ENCODE measurements at regions not wholly inside any gene's neighbourhood (a gene's known extent, or its start where the extent isn't known, plus 50 kb on each side); places are given as distances from the start of the nearest gene placed in this dataset.

DNA sequence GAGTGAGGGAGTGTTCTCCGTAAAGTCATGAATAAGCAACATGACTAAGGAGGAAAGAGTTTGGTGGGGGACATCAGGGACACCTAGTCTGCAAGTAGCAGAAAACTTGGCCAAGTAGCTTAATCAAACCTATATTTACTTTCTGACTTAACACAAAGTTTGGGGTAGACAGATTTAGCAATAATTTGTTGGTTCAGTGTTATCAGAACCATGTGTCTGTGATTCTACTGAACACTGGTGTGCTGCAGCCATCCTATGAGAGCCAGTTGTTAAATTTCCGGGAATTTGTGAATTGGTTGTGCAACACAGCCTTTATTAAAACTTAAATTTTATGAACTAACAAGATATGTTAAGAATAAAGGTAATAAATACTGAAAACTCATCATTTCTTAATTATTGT lies 469.3 kb downstream of the C4orf33 start:
- no peaks in the 10 kb centered on the region for H3K27me3 ChIP-seq (ENCODE audit: control insufficient read depth, insufficient read depth, low read length)
- no peak overlapping the region for H3K56ac ChIP-seq (ENCODE audit: extremely low read depth, insufficient read depth, low read length)
- no peaks in the 10 kb centered on the region for H3K79me1 ChIP-seq (ENCODE audit: low read depth in 1 of 2, low read length in 2 of 2)
- no peak for TF ChIP-seq CEBPB (IDR thresholded peaks at IDR 0.05; ENCODE audit: low read depth, low read length)
- no peak for TF ChIP-seq RFX5 (IDR thresholded peaks at IDR 0.05; ENCODE audit: low read depth, low read length)
- no peak for TF ChIP-seq RAD21 (IDR thresholded peaks at IDR 0.05; ENCODE audit: low read length)
- no peak for TF ChIP-seq NFE2L2 (IDR thresholded peaks at IDR 0.05; ENCODE audit: low read depth, low read length)
- TF ChIP-seq MAFK (IDR thresholded peaks at IDR 0.05; ENCODE audit: low read depth, low read length) = no peak
- no peak for TF ChIP-seq BHLHE40 (IDR thresholded peaks at IDR 0.05; ENCODE audit: low read depth, low read length)
- TF ChIP-seq FOS (IDR thresholded peaks at IDR 0.05; ENCODE audit: low read depth, low read length) = no peak
- no peak overlapping the region for H2BK5ac ChIP-seq (ENCODE audit: low read depth, low read length, poor library complexity, severe bottlenecking)
- H3K9me1 ChIP-seq (ENCODE audit: insufficient read depth, low read length) = no peaks in the 10 kb centered on the region
- no peak overlapping the region for H3K18ac ChIP-seq (ENCODE audit: low read depth, low read length)
- H2AFZ ChIP-seq (replicated peaks; ENCODE audit: low read length, poor library complexity) = no peak overlapping the region
- no peaks in the 10 kb centered on the region for H3K36me3 ChIP-seq (ENCODE audit: control insufficient read depth, insufficient read depth, low read length)
- no peaks in the 10 kb centered on the region for H3K9me3 ChIP-seq (ENCODE audit: control insufficient read depth, insufficient read depth, low read length)
- no peak overlapping the region for H4K8ac ChIP-seq (ENCODE audit: low read depth in 2 of 2, low read length in 2 of 2)
- no peak overlapping the region for H2BK120ac ChIP-seq (ENCODE audit: low read depth, low read length)
- H4K91ac ChIP-seq (ENCODE audit: insufficient read depth, low read depth, low read length) = no peak overlapping the region
- no peak overlapping the region for H4K5ac ChIP-seq (ENCODE audit: low read depth, low read length)
- no peak overlapping the region for H2AK5ac ChIP-seq (ENCODE audit: low read depth, low read length)
- H2AK9ac ChIP-seq (replicated peaks; ENCODE audit: low read depth, low read length, poor library complexity) = no peak overlapping the region
- intact Hi-C loops (cut with micrococcal nuclease) (no loop called here), in situ Hi-C loops (cut with MboI; ENCODE audit: low sequenced_read_pairs) (no loop called here), dilution Hi-C loops (cut with HindIII; ENCODE audit: low sequenced_read_pairs, unreplicated experiment) (no loop called here)
- ATAC-seq (ENCODE audit: low read depth) (no peak), DNase-seq (no peak)
- no peaks in the 10 kb centered on the region for H3K4me1 ChIP-seq (ENCODE audit: control insufficient read depth, insufficient read depth, low read length)
- H3K4ac ChIP-seq (ENCODE audit: low read depth, low read length) = no peak overlapping the region
- H2BK20ac ChIP-seq (ENCODE audit: low read depth, low read length) = no peak overlapping the region
- no peak overlapping the region for H3K9ac ChIP-seq (ENCODE audit: low read depth, low read length)
- H4K20me1 ChIP-seq (ENCODE audit: insufficient read depth, low read length) = no peaks in the 10 kb centered on the region
- H2BK15ac ChIP-seq (ENCODE audit: low read depth, low read length) = no peak overlapping the region
- H3K4me3 ChIP-seq (ENCODE audit: insufficient read depth, low read depth, low read length) = no peak overlapping the region
- no peak overlapping the region for H3K4me2 ChIP-seq (ENCODE audit: low read depth, low read length)
- BruUV-seq (replicated peaks) = no TSS peak
- H3K23ac ChIP-seq (ENCODE audit: low read depth, low read length) = no peak overlapping the region
- H3K27ac ChIP-seq (ENCODE audit: insufficient read depth, low read length) = no peak overlapping the region
- H3K14ac ChIP-seq (replicated peaks; ENCODE audit: low read depth, low read length) = no peak overlapping the region
- ChIA-PET POLR2A (ENCODE audit: unreplicated experiment) (no interaction called here), CTCF (no interaction called here)
- 60% methylated on average over 1 of the region's 2 CpGs; no CpG with 5 or more reads in 1 of the 2 experiments for WGBS, 2 experiments (ENCODE audit: extremely low coverage in 2 of 2, insufficient read length in 1 of 2)

All from IMR-90 (cell line).